SH-SY5Y (cell line): ENCODE measurements at regions not wholly inside any gene's neighbourhood (a gene's known extent, or its start where the extent isn't known, plus 50 kb on each side); places are given as distances from the start of the nearest gene placed in this dataset.

Source experiments
- GATA2 ChIP-seq: IDR thresholded peaks from 2 replicates; pipeline ENCODE4 v1.6.1; 2011; ENCODE audit warnings: mild to moderate bottlenecking, low read depth, low read length
- GATA3 ChIP-seq: IDR thresholded peaks from 2 replicates; pipeline ENCODE4 v1.6.1; 2011; ENCODE audit warnings: low read depth, mild to moderate bottlenecking, low read length, moderate library complexity

DNA sequence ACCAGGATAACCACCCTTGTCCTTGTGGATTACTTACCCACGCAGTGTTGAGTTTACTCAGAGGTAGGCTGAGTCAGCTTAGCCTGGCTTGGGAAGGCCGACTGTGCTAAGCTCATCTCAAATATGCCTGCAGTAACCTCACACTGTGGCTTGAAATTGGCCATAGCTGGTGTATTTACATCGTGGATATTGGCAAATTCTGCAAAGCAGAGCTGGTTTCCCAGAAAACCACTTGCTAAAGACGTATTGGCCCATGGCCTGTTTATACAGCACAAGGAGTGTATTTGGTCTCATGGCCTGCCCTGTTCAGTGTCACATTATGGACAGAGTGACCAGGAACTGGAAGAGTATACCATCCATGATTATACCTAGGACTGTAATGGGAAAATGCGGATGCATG is 170.5 kb upstream of the UBE3A start:
- no peak for TF ChIP-seq GATA2
- TF ChIP-seq GATA3 = no peak
